GM12878 (cell line): ENCODE measurements at regions not wholly inside any gene's neighbourhood (a gene's known extent, or its start where the extent isn't known, plus 50 kb on each side); places are given as distances from the start of the nearest gene placed in this dataset.

Experiments
- POLR2A ChIP-seq: IDR thresholded peaks from 2 replicates; pipeline ENCODE4 v1.6.1; 2011; ENCODE audit warnings: low read depth, mild to moderate bottlenecking, low read length
- POLR2AphosphoS5 ChIP-seq: IDR thresholded peaks from 2 replicates; pipeline ENCODE4 v1.6.1; 2011; ENCODE audit warnings: mild to moderate bottlenecking, low read length, inconsistent platforms
- RAD51 ChIP-seq: fragments of 450-650 bp; IDR thresholded peaks from 2 replicates; pipeline ENCODE4 v1.6.1; 2016; ENCODE audit warnings: moderate library complexity, mild to moderate bottlenecking, inconsistent platforms
- TF ChIP-seq, protein P1 (sequence below): fragments of 450-650 bp; IDR thresholded peaks from 2 replicates; pipeline ENCODE4 v1.6.1; 2018; ENCODE audit warnings: borderline replicate concordance, mild to moderate bottlenecking; ENCODE audit not compliant: partially characterized antibody
- TF ChIP-seq, protein P2 (sequence below): IDR thresholded peaks from 2 replicates; pipeline ENCODE4 v1.6.1; 2012; ENCODE audit warnings: low read length, inconsistent platforms
- TF ChIP-seq, protein P3 (sequence below): IDR thresholded peaks from 2 replicates; pipeline ENCODE4 v1.6.1; 2011; ENCODE audit warnings: low read depth, mild to moderate bottlenecking, low read length, moderate library complexity, borderline replicate concordance; ENCODE audit errors: extremely low read depth

DNA sequence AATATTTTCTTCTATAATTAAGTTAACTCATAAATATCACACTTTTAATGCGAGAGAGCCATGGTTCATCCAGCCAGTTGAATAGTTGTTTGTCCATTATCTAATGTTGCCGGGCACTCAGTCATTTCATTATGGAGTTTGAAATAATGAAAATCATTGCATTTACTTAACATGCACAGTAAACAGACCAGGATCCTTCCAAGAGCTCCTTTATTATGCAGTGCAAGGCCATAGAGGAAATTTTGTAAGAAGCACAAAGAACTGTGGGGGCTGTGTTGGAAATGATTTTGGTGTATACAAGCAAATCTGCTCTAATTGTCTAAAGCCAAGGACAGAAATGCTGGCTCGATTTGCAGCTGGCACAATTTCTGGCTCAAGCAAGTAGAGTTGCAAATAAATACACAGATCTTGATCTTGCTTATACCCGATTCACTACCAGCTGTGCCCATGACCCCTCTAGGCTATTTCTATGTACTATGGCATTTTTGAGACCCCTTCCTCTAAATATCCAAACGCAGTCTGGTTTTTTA lies 400.3 kb upstream of the HNRNPA3 start:
- TF ChIP-seq POLR2AphosphoS5 (no peak), RAD51 (no peak), POLR2A (no peak)
- TF ChIP-seq, protein P1, sequence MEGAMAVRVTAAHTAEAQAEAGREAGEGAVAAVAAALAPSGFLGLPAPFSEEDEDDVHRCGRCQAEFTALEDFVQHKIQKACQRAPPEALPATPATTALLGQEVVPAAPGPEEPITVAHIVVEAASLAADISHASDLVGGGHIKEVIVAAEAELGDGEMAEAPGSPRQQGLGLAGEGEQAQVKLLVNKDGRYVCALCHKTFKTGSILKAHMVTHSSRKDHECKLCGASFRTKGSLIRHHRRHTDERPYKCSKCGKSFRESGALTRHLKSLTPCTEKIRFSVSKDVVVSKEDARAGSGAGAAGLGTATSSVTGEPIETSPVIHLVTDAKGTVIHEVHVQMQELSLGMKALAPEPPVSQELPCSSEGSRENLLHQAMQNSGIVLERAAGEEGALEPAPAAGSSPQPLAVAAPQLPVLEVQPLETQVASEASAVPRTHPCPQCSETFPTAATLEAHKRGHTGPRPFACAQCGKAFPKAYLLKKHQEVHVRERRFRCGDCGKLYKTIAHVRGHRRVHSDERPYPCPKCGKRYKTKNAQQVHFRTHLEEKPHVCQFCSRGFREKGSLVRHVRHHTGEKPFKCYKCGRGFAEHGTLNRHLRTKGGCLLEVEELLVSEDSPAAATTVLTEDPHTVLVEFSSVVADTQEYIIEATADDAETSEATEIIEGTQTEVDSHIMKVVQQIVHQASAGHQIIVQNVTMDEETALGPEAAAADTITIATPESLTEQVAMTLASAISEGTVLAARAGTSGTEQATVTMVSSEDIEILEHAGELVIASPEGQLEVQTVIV: no peak
- TF ChIP-seq, protein P2, sequence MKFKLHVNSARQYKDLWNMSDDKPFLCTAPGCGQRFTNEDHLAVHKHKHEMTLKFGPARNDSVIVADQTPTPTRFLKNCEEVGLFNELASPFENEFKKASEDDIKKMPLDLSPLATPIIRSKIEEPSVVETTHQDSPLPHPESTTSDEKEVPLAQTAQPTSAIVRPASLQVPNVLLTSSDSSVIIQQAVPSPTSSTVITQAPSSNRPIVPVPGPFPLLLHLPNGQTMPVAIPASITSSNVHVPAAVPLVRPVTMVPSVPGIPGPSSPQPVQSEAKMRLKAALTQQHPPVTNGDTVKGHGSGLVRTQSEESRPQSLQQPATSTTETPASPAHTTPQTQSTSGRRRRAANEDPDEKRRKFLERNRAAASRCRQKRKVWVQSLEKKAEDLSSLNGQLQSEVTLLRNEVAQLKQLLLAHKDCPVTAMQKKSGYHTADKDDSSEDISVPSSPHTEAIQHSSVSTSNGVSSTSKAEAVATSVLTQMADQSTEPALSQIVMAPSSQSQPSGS: no peak
- TF ChIP-seq, protein P3, sequence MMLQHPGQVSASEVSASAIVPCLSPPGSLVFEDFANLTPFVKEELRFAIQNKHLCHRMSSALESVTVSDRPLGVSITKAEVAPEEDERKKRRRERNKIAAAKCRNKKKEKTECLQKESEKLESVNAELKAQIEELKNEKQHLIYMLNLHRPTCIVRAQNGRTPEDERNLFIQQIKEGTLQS: no peak
